ENCODE measurements at regions not wholly inside any gene's neighbourhood (a gene's known extent, or its start where the extent isn't known, plus 50 kb on each side); places are given as distances from the start of the nearest gene placed in this dataset.

DNA sequence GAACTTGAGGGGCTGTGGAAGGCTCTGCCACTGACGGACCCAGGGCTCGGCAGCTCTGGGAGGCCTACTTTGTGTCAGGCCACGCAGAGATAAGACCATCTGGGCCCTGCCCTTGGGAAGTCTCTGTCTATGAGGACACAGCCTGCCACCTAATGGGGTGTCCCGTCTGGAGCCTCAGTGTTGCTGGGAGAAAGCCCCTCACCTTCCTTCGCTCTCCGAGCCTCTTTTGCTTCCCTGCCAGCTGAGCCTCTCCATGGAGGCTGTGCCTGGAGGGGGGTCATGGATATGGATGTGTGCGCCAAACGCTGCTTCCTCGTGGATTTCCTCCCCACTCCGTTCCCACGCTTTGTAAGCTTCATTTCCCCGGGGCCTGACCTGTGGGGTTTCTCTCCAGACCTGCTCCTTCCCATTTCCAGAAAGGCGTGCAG, 228.8 kb downstream of the SEC14L1 start:
- TF ChIP-seq, protein P1, sequence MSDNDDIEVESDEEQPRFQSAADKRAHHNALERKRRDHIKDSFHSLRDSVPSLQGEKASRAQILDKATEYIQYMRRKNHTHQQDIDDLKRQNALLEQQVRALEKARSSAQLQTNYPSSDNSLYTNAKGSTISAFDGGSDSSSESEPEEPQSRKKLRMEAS (IDR thresholded peaks at IDR 0.05), result no peak
- TF ChIP-seq YY1 (IDR thresholded peaks at IDR 0.05; ENCODE audit: low read depth), result no peak
- TF ChIP-seq RAD21 (IDR thresholded peaks at IDR 0.05; ENCODE audit: low read depth), result no peak
- TF ChIP-seq EGR1 (IDR thresholded peaks at IDR 0.05), result no peak
- TF ChIP-seq TCF12 (IDR thresholded peaks at IDR 0.05; ENCODE audit: low read depth), result no peak
- no peak for TF ChIP-seq FOXM1 (IDR thresholded peaks at IDR 0.05; ENCODE audit: borderline replicate concordance, low read depth)
- TF ChIP-seq, protein P2, sequence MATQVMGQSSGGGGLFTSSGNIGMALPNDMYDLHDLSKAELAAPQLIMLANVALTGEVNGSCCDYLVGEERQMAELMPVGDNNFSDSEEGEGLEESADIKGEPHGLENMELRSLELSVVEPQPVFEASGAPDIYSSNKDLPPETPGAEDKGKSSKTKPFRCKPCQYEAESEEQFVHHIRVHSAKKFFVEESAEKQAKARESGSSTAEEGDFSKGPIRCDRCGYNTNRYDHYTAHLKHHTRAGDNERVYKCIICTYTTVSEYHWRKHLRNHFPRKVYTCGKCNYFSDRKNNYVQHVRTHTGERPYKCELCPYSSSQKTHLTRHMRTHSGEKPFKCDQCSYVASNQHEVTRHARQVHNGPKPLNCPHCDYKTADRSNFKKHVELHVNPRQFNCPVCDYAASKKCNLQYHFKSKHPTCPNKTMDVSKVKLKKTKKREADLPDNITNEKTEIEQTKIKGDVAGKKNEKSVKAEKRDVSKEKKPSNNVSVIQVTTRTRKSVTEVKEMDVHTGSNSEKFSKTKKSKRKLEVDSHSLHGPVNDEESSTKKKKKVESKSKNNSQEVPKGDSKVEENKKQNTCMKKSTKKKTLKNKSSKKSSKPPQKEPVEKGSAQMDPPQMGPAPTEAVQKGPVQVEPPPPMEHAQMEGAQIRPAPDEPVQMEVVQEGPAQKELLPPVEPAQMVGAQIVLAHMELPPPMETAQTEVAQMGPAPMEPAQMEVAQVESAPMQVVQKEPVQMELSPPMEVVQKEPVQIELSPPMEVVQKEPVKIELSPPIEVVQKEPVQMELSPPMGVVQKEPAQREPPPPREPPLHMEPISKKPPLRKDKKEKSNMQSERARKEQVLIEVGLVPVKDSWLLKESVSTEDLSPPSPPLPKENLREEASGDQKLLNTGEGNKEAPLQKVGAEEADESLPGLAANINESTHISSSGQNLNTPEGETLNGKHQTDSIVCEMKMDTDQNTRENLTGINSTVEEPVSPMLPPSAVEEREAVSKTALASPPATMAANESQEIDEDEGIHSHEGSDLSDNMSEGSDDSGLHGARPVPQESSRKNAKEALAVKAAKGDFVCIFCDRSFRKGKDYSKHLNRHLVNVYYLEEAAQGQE (IDR thresholded peaks at IDR 0.05; ENCODE audit: low read depth), result no peak
- no peak for TF ChIP-seq NFIC (IDR thresholded peaks at IDR 0.05)
- TF ChIP-seq EP300 (IDR thresholded peaks at IDR 0.05; ENCODE audit: borderline replicate concordance), result no peak
- no peak for TF ChIP-seq TAF1 (IDR thresholded peaks at IDR 0.05; ENCODE audit: low read depth)
- TF ChIP-seq, protein P3, sequence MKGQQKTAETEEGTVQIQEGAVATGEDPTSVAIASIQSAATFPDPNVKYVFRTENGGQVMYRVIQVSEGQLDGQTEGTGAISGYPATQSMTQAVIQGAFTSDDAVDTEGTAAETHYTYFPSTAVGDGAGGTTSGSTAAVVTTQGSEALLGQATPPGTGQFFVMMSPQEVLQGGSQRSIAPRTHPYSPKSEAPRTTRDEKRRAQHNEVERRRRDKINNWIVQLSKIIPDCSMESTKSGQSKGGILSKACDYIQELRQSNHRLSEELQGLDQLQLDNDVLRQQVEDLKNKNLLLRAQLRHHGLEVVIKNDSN (IDR thresholded peaks at IDR 0.05), result no peak
- TF ChIP-seq TEAD4 (IDR thresholded peaks at IDR 0.05), result no peak

Data from Ishikawa (cell line).